ENCODE measurements at regions not wholly inside any gene's neighbourhood (a gene's known extent, or its start where the extent isn't known, plus 50 kb on each side); places are given as distances from the start of the nearest gene placed in this dataset.

- TF ChIP-seq, protein P1, sequence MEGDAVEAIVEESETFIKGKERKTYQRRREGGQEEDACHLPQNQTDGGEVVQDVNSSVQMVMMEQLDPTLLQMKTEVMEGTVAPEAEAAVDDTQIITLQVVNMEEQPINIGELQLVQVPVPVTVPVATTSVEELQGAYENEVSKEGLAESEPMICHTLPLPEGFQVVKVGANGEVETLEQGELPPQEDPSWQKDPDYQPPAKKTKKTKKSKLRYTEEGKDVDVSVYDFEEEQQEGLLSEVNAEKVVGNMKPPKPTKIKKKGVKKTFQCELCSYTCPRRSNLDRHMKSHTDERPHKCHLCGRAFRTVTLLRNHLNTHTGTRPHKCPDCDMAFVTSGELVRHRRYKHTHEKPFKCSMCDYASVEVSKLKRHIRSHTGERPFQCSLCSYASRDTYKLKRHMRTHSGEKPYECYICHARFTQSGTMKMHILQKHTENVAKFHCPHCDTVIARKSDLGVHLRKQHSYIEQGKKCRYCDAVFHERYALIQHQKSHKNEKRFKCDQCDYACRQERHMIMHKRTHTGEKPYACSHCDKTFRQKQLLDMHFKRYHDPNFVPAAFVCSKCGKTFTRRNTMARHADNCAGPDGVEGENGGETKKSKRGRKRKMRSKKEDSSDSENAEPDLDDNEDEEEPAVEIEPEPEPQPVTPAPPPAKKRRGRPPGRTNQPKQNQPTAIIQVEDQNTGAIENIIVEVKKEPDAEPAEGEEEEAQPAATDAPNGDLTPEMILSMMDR (conservative IDR thresholded peaks at IDR 0.05; ENCODE audit: low read depth, low read length), result no peak
- no peak for TF ChIP-seq RCOR1 (IDR thresholded peaks at IDR 0.05; ENCODE audit: insufficient replicate concordance, low read length)
- TF ChIP-seq CEBPB (IDR thresholded peaks at IDR 0.05; ENCODE audit: low read depth, low read length), result no peak
- TF ChIP-seq POLR2A (IDR thresholded peaks at IDR 0.05; ENCODE audit: low read depth, low read length), result no peak
- TF ChIP-seq RFX5 (IDR thresholded peaks at IDR 0.05; ENCODE audit: low read depth, low read length), result no peak
- TF ChIP-seq, protein P2, sequence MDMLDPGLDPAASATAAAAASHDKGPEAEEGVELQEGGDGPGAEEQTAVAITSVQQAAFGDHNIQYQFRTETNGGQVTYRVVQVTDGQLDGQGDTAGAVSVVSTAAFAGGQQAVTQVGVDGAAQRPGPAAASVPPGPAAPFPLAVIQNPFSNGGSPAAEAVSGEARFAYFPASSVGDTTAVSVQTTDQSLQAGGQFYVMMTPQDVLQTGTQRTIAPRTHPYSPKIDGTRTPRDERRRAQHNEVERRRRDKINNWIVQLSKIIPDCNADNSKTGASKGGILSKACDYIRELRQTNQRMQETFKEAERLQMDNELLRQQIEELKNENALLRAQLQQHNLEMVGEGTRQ (IDR thresholded peaks at IDR 0.05; ENCODE audit: low read depth, low read length), result no peak
- TF ChIP-seq FOS (IDR thresholded peaks at IDR 0.05; ENCODE audit: low read depth, low read length), result no peak
- no peak for TF ChIP-seq BHLHE40 (IDR thresholded peaks at IDR 0.05; ENCODE audit: low read depth, low read length)
- TF ChIP-seq ELK1 (IDR thresholded peaks at IDR 0.05; ENCODE audit: borderline replicate concordance, low read depth, low read length), result no peak
- no peak for TF ChIP-seq SMC3 (IDR thresholded peaks at IDR 0.05; ENCODE audit: low read depth, low read length)
- no peak for TF ChIP-seq MAFK (IDR thresholded peaks at IDR 0.05; ENCODE audit: low read depth, low read length)
- TF ChIP-seq NFE2L2 (IDR thresholded peaks at IDR 0.05; ENCODE audit: low read depth, low read length), result no peak
- TF ChIP-seq RAD21 (IDR thresholded peaks at IDR 0.05; ENCODE audit: low read length), result no peak
- no peak for TF ChIP-seq MAZ (IDR thresholded peaks at IDR 0.05; ENCODE audit: borderline replicate concordance, low read depth, low read length)
Observed at GRCh38 chr13:73278186-73278585, 219.4 kb downstream of the KLF5 start.
